T-cell (primary cell): ENCODE measurements at regions not wholly inside any gene's neighbourhood (a gene's known extent, or its start where the extent isn't known, plus 50 kb on each side); places are given as distances from the start of the nearest gene placed in this dataset.

Experiments used
- ATAC-seq, 4 experiments: fragments of 200-7000 bp in 3 of 4; fragments of 150-1000 bp in 1 of 4; cut with Tn5 transposase; replicated peaks in 1 of 4; 1 replicate in 3 of 4; 2 replicates in 1 of 4; pipeline ENCODE4 v1.10.0; 2021; ENCODE audit warnings: moderate library complexity in 3 of 4, mild to moderate bottlenecking in 2 of 4, moderate number of reproducible peaks in 1 of 4
- CTCF ChIA-PET, 2 donors: fragments of 300-600 bp; sonication (Branson Sonifier 250); formaldehyde crosslinking; loops; one replicate each; lab custom pipeline; 2022; ENCODE audit warnings: antibody characterized with exemption in 2 of 2; lab: Charles Lee
- POLR2A ChIA-PET, 2 donors: fragments of 300-600 bp; sonication (Branson Sonifier 250); formaldehyde crosslinking; loops; one replicate each; lab custom pipeline; 2022; ENCODE audit warnings: antibody characterized with exemption in 2 of 2; lab: Charles Lee
- DNase-seq, 35 experiments: peaks; one replicate each; pipeline versions ENCODE4 v3.0.0 to v3.0.0-alpha.2; 2013 to 2023
- H3K27ac ChIP-seq: one replicate; pipeline ENCODE4 v1.5.1; 2013; ENCODE audit warnings: low read length
- H3K27me3 ChIP-seq, 2 experiments: replicated peaks in 1 of 2; 1 replicate in 1 of 2; 2 replicates in 1 of 2; pipeline versions ENCODE4 v1.6.1 to v1.7.0; 2013; ENCODE audit warnings: low read length in 1 of 2, mixed read lengths in 1 of 2; ENCODE audit not compliant: control insufficient read depth in 2 of 2, insufficient read depth in 2 of 2; ENCODE audit errors: extremely low read depth in 1 of 2
- H3K36me3 ChIP-seq, 2 donors: 1 replicate in 1 of 2; 2 replicates in 1 of 2; pipeline versions ENCODE4 v1.6.1 to v1.7.0; 2013; ENCODE audit warnings: low read length in 1 of 2; ENCODE audit not compliant: control insufficient read depth in 2 of 2, insufficient read depth in 1 of 2; ENCODE audit errors: extremely low read depth in 1 of 2
- H3K4me1 ChIP-seq, 2 experiments: 1 replicate in 1 of 2; 2 replicates in 1 of 2; pipeline versions ENCODE4 v1.6.1 to v1.7.0; 2013; ENCODE audit warnings: low read length in 2 of 2, mixed read lengths in 1 of 2; ENCODE audit not compliant: insufficient read depth in 2 of 2, control insufficient read depth in 1 of 2; ENCODE audit errors: extremely low read depth in 1 of 2
- H3K4me3 ChIP-seq, 2 donors: 1 replicate in 1 of 2; 2 replicates in 1 of 2; pipeline versions ENCODE4 v1.5.1 to v1.7.0; 2013; ENCODE audit warnings: mild to moderate bottlenecking in 2 of 2, low read length in 1 of 2, moderate library complexity in 1 of 2; ENCODE audit not compliant: control insufficient read depth in 1 of 2; ENCODE audit errors: extremely low read depth in 1 of 2
- H3K9me3 ChIP-seq: 2 replicates; pipeline ENCODE4 v1.7.0; 2013
- H3K27ac Mint-ChIP-seq, 2 donors: one replicate each; pipeline ENCODE4 v1.8.0; 2020 to 2021; ENCODE audit warnings: mild to moderate bottlenecking in 2 of 2, mixed read lengths in 2 of 2
- H3K27me3 Mint-ChIP-seq, 2 donors: one replicate each; pipeline ENCODE4 v1.8.0; 2021 to 2022; ENCODE audit warnings: mixed read lengths in 2 of 2
- H3K36me3 Mint-ChIP-seq: one replicate; pipeline ENCODE4 v1.8.0; 2021; ENCODE audit warnings: mixed read lengths
- H3K4me1 Mint-ChIP-seq, 3 donors: one replicate each; pipeline ENCODE4 v1.8.0; 2020 to 2022; ENCODE audit warnings: mixed read lengths in 3 of 3, mild to moderate bottlenecking in 1 of 3
- H3K4me3 Mint-ChIP-seq, 3 donors: one replicate each; pipeline ENCODE4 v1.8.0; 2020 to 2022; ENCODE audit warnings: mild to moderate bottlenecking in 3 of 3, mixed read lengths in 3 of 3, moderate library complexity in 3 of 3
- H3K9me3 Mint-ChIP-seq, 3 donors: one replicate each; pipeline ENCODE4 v1.8.0; 2020 to 2022; ENCODE audit warnings: mixed read lengths in 3 of 3
- WGBS: methylation state at CpG from one replicate; pipeline ENCODE4 v1.1.5; 2013; ENCODE audit warnings: missing lambda C conversion rate; ENCODE audit not compliant: insufficient coverage; 5-methylcytosine and 5-hydroxymethylcytosine counted together

DNA sequence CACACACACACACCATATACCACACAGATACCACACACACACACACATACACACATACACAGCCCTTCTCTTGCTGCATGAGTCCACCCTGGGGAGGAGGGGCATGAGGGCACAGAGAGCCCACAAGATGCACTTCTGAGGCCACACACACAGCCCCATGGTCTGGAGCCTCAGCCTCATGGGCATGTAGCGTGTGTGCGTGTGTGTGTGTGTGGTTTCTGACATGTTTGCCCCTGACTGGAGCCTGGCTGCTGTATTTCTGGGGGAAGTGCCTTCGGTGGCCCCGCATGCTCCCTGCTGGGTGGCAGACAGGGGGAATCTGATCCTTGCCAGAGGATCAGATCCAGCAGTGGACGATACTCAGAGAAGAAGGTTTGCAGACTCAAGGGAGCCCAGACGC is 97.0 kb upstream of the PRR5 start:
- no peaks in the 10 kb centered on the region for H3K4me1 ChIP-seq
- peaks cover 21 to 31% of the 10 kb centered on the region in 2 donors for H3K27me3 Mint-ChIP-seq
- no peaks in the 10 kb centered on the region for H3K9me3 Mint-ChIP-seq
- DNase-seq: no peak
- no peak for ATAC-seq
- H3K36me3 ChIP-seq: no peaks in the 10 kb centered on the region
- 79% methylated on average over 4 of the region's 6 CpGs for WGBS
- H3K4me3 ChIP-seq: no peak overlapping the region
- H3K27me3 ChIP-seq: peaks cover 0 to 74% of the 10 kb centered on the region in 2 experiments
- no peaks in the 10 kb centered on the region for H3K9me3 ChIP-seq
- no peaks in the 10 kb centered on the region for H3K36me3 Mint-ChIP-seq
- ChIA-PET POLR2A (no interaction called here), CTCF (no interaction called here)
- no peak overlapping the region for H3K27ac ChIP-seq
- no peaks in the 10 kb centered on the region for H3K4me1 Mint-ChIP-seq
- H3K27ac Mint-ChIP-seq: no peak overlapping the region
- no peak overlapping the region for H3K4me3 Mint-ChIP-seq

DNA sequence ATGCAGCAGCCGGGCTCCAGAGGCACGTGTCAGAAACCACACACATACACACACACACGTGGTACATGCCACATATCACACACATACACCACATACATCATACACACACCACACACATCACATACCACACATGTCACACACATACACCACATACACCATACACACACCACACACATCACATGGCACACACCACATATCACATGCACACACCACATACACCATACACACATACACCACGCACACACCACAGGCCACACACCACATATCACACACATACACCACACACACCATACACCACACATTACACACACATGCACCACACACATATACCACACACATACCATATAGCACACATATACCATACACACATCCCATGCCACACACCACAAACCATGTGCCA is 97.5 kb upstream of the PRR5 start:
- H3K9me3 Mint-ChIP-seq: no peaks in the 10 kb centered on the region
- no peak overlapping the region for H3K4me3 ChIP-seq
- H3K27ac ChIP-seq: no peak overlapping the region
- POLR2A ChIA-PET: no interaction called here
- CTCF ChIA-PET: no interaction called here
- no peak for ATAC-seq
- peaks cover 21 to 31% of the 10 kb centered on the region in 2 donors for H3K27me3 Mint-ChIP-seq
- DNase-seq: no peak
- no peaks in the 10 kb centered on the region for H3K36me3 Mint-ChIP-seq
- no peak overlapping the region for H3K27ac Mint-ChIP-seq
- H3K4me3 Mint-ChIP-seq: no peak overlapping the region
- 62% methylated on average over 4 of the region's 4 CpGs for WGBS
- H3K36me3 ChIP-seq: no peaks in the 10 kb centered on the region
- peaks cover 0 to 74% of the 10 kb centered on the region in 2 experiments for H3K27me3 ChIP-seq
- H3K4me1 ChIP-seq: no peaks in the 10 kb centered on the region
- no peaks in the 10 kb centered on the region for H3K9me3 ChIP-seq
- H3K4me1 Mint-ChIP-seq: no peaks in the 10 kb centered on the region

DNA sequence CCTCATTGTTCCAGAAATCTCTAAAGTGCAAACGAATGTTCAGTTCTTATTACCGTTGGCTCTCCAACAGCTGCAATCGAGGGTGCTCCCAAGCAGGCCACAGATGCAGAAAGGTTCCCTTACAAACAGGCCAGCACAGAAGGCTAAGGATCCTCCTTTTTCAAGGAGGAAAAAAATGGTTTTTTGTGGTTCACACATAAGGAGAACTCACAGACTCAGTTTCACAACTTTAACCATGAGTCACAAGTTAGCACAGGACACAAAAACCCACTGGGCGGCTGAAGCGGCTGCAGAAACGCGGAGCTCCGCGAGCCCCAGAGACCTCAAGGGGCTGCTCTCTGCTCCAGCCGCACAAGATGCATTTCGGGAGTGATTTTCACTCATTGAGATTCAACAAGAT is 98.2 kb upstream of the PRR5 start:
- ATAC-seq: no peak
- Mint-ChIP-seq H3K4me1 (no peaks in the 10 kb centered on the region), H3K27me3 (peaks cover 21 to 31% of the 10 kb centered on the region in 2 donors), H3K4me3 (no peak overlapping the region), H3K36me3 (no peaks in the 10 kb centered on the region), H3K9me3 (no peaks in the 10 kb centered on the region), H3K27ac (no peak overlapping the region)
- no peaks in the 10 kb centered on the region for H3K9me3 ChIP-seq
- no peak overlapping the region for H3K4me3 ChIP-seq
- H3K27me3 ChIP-seq: peaks cover 0 to 74% of the 10 kb centered on the region in 2 experiments
- H3K27ac ChIP-seq: no peak overlapping the region
- POLR2A ChIA-PET: no interaction called here
- WGBS: 78% methylated on average over 9 of the region's 11 CpGs
- no peaks in the 10 kb centered on the region for H3K4me1 ChIP-seq
- no peak for DNase-seq
- CTCF ChIA-PET: no interaction called here
- no peaks in the 10 kb centered on the region for H3K36me3 ChIP-seq

DNA sequence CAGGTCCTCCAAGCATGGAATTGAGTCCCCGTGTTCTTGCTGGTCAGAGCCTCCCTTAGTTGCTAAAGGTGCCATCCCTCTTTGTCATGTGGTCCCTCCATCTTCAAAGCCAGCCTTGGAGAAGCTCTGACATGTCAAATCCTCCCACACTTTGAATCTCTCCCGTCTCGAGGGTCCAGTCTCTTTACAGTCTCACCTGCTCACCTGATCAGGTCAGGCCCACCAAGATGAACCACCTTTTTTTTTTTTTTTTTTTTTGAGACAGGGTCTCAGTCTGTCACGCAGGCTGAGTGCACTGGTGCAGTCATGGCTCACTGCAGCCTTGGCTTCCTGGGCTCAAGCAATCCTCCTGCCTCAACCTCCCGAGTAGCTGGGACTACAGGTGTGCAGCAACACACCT is 100.3 kb upstream of the PRR5 start:
- no peaks in the 10 kb centered on the region for H3K4me1 Mint-ChIP-seq
- no peak overlapping the region for H3K27ac ChIP-seq
- H3K36me3 ChIP-seq: no peaks in the 10 kb centered on the region
- H3K27me3 Mint-ChIP-seq: peaks cover 17 to 26% of the 10 kb centered on the region in 2 donors
- ATAC-seq (no peak), DNase-seq (no peak)
- no peak overlapping the region for H3K4me3 Mint-ChIP-seq
- no peaks in the 10 kb centered on the region for H3K9me3 Mint-ChIP-seq
- H3K27ac Mint-ChIP-seq: no peak overlapping the region
- POLR2A ChIA-PET: no interaction called here
- H3K4me3 ChIP-seq: no peak overlapping the region
- H3K4me1 ChIP-seq: no peaks in the 10 kb centered on the region
- no peaks in the 10 kb centered on the region for H3K9me3 ChIP-seq
- CTCF ChIA-PET: no interaction called here
- H3K27me3 ChIP-seq: peaks cover 0 to 61% of the 10 kb centered on the region in 2 experiments
- 97% methylated on average over 3 of the region's 5 CpGs for WGBS
- no peaks in the 10 kb centered on the region for H3K36me3 Mint-ChIP-seq

DNA sequence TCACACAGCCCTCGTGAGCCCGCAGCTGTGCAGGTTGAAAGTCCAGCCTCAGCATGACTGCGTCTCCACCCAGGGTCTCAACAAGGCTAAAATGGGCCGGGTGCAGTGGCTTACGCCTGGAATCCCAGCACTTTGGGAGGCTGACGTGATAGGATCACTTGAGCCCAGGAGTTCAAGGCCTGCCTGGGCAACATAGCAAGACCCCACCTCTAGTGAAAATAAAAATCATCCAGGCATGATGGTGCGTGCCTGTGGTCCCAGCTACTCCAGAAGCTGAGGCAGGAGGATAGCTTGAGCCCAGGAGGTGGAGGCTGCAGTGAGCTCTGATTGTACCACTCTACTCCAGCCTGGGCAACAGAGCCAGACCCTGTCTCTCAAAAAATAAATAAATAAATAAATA is 100.8 kb upstream of the PRR5 start:
- Mint-ChIP-seq H3K27me3 (peaks cover 17 to 26% of the 10 kb centered on the region in 2 donors), H3K36me3 (no peaks in the 10 kb centered on the region), H3K9me3 (no peaks in the 10 kb centered on the region), H3K4me3 (no peak overlapping the region), H3K27ac (no peak overlapping the region), H3K4me1 (no peaks in the 10 kb centered on the region)
- H3K4me1 ChIP-seq: no peaks in the 10 kb centered on the region
- H3K27me3 ChIP-seq: peaks cover 0 to 60% of the 10 kb centered on the region in 2 experiments
- ChIA-PET POLR2A (no interaction called here), CTCF (no interaction called here)
- 86% methylated on average over 6 of the region's 7 CpGs for WGBS
- H3K36me3 ChIP-seq: no peaks in the 10 kb centered on the region
- H3K4me3 ChIP-seq: no peak overlapping the region
- no peak overlapping the region for H3K27ac ChIP-seq
- ATAC-seq (no peak), DNase-seq (no peak)
- H3K9me3 ChIP-seq: no peaks in the 10 kb centered on the region

DNA sequence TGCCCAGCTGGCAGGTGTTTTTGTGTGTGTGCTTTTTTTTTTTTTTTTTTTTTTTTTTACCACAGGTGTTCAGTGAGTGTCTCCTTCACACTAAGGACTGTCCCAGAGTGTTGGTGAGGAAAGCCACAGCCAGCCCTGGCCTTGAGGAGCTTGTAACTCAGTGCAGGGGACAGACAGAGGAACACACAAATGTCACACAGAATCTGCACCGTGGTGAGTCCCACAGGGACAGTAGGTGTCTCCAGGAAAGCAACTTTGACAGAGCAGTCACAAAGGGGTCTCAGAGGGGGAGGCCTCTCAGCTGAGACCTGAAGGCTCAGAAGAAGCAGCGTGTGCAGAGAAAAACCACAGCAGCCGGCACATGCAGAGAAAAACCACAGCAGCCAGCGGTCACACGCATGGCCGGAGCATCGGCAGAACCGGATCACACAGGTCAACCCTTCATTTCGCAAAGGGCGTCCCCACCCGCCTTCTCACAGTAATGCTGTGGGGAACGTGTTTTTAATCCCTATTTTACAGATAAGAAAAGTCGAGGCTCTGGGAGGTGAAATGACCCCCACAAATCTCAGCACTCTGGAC is 101.7 kb upstream of the PRR5 start:
- H3K36me3 Mint-ChIP-seq: no peaks in the 10 kb centered on the region
- H3K4me3 ChIP-seq: no peak overlapping the region
- CTCF ChIA-PET: no interaction called here
- peaks cover 11 to 25% of the 10 kb centered on the region in 2 donors for H3K27me3 Mint-ChIP-seq
- H3K9me3 Mint-ChIP-seq: no peaks in the 10 kb centered on the region
- H3K27ac ChIP-seq: no peak overlapping the region
- POLR2A ChIA-PET: no interaction called here
- 34% methylated on average over 11 of the region's 13 CpGs for WGBS
- no peaks in the 10 kb centered on the region for H3K9me3 ChIP-seq
- peaks cover 0 to 61% of the 10 kb centered on the region in 2 experiments for H3K27me3 ChIP-seq
- no peaks in the 10 kb centered on the region for H3K36me3 ChIP-seq
- DNase-seq: no peak
- H3K4me3 Mint-ChIP-seq: no peak overlapping the region
- no peak for ATAC-seq
- no peak overlapping the region for H3K27ac Mint-ChIP-seq
- peaks cover 0 to 5% (median 0%) of the 10 kb centered on the region in 3 donors for H3K4me1 Mint-ChIP-seq
- peaks cover 0 to 3% of the 10 kb centered on the region in 2 experiments for H3K4me1 ChIP-seq
